ENCODE measurements at regions not wholly inside any gene's neighbourhood (a gene's known extent, or its start where the extent isn't known, plus 50 kb on each side); places are given as distances from the start of the nearest gene placed in this dataset.

- no peaks in the 10 kb centered on the region for H3K9me3 ChIP-seq
- no peak overlapping the region for H3K4me3 Mint-ChIP-seq
- H3K4me3 ChIP-seq (ENCODE audit: control insufficient read depth in 1 of 2, extremely low read depth in 1 of 2, low read length in 1 of 2), result no peak overlapping the region
- WGBS (ENCODE audit: insufficient coverage), result 79% methylated on average over 12 of the region's 12 CpGs
- DNase-seq, result no peak
- no peaks in the 10 kb centered on the region for H3K36me3 Mint-ChIP-seq
- H3K9me3 Mint-ChIP-seq, result no peaks in the 10 kb centered on the region
- H3K4me1 Mint-ChIP-seq, result no peaks in the 10 kb centered on the region
- H3K27me3 ChIP-seq (replicated peaks in 1 of 2; ENCODE audit: control insufficient read depth in 2 of 2, extremely low read depth in 1 of 2, insufficient read depth in 2 of 2, low read length in 1 of 2), result peaks cover 0 to 8% of the 10 kb centered on the region in 2 experiments
- ChIA-PET POLR2A (no interaction called here), CTCF (no interaction called here)
- H3K27me3 Mint-ChIP-seq, result no peaks in the 10 kb centered on the region
- H3K27ac ChIP-seq (ENCODE audit: low read length), result no peak overlapping the region
- H3K4me1 ChIP-seq (ENCODE audit: control insufficient read depth in 1 of 2, extremely low read depth in 1 of 2, insufficient read depth in 2 of 2, low read length in 2 of 2), result no peaks in the 10 kb centered on the region
- H3K36me3 ChIP-seq (ENCODE audit: control insufficient read depth in 2 of 2, extremely low read depth in 1 of 2, insufficient read depth in 1 of 2, low read length in 1 of 2), result no peaks in the 10 kb centered on the region
- no peak overlapping the region for H3K27ac Mint-ChIP-seq
- ATAC-seq (replicated peaks in 1 of 4), result no peak
These were observed 138.8 kb upstream of the UNC5B start for GRCh38 chr10:71073451-71074175.

- no peak overlapping the region for H3K4me3 ChIP-seq (ENCODE audit: control insufficient read depth in 1 of 2, extremely low read depth in 1 of 2, low read length in 1 of 2)
- peaks cover 0 to 8% of the 10 kb centered on the region in 2 experiments for H3K27me3 ChIP-seq (replicated peaks in 1 of 2; ENCODE audit: control insufficient read depth in 2 of 2, extremely low read depth in 1 of 2, insufficient read depth in 2 of 2, low read length in 1 of 2)
- no peaks in the 10 kb centered on the region for H3K36me3 Mint-ChIP-seq
- DNase-seq (no peak), ATAC-seq (replicated peaks in 1 of 4) (no peak)
- H3K4me1 ChIP-seq (ENCODE audit: control insufficient read depth in 1 of 2, extremely low read depth in 1 of 2, insufficient read depth in 2 of 2, low read length in 2 of 2), result no peaks in the 10 kb centered on the region
- H3K36me3 ChIP-seq (ENCODE audit: control insufficient read depth in 2 of 2, extremely low read depth in 1 of 2, insufficient read depth in 1 of 2, low read length in 1 of 2), result no peaks in the 10 kb centered on the region
- H3K27ac Mint-ChIP-seq, result no peak overlapping the region
- no peaks in the 10 kb centered on the region for H3K9me3 Mint-ChIP-seq
- no peaks in the 10 kb centered on the region for H3K27me3 Mint-ChIP-seq
- CTCF ChIA-PET, result no interaction called here
- WGBS (ENCODE audit: insufficient coverage), result 84% methylated on average over 7 of the region's 7 CpGs
- no peaks in the 10 kb centered on the region for H3K9me3 ChIP-seq
- POLR2A ChIA-PET, result no interaction called here
- no peaks in the 10 kb centered on the region for H3K4me1 Mint-ChIP-seq
- H3K27ac ChIP-seq (ENCODE audit: low read length), result no peak overlapping the region
- no peak overlapping the region for H3K4me3 Mint-ChIP-seq
These were observed 138.1 kb upstream of the UNC5B start for GRCh38 chr10:71074176-71074755.

- no peak overlapping the region for H3K4me3 Mint-ChIP-seq
- H3K9me3 ChIP-seq, result no peaks in the 10 kb centered on the region
- ATAC-seq (replicated peaks in 1 of 4) (no peak), DNase-seq (no peak)
- peaks cover 0 to 10% of the 10 kb centered on the region in 2 experiments for H3K27me3 ChIP-seq (replicated peaks in 1 of 2; ENCODE audit: control insufficient read depth in 2 of 2, extremely low read depth in 1 of 2, insufficient read depth in 2 of 2, low read length in 1 of 2)
- 77% methylated on average over 5 of the region's 8 CpGs for WGBS (ENCODE audit: insufficient coverage)
- no peaks in the 10 kb centered on the region for H3K27me3 Mint-ChIP-seq
- no peak overlapping the region for H3K4me3 ChIP-seq (ENCODE audit: control insufficient read depth in 1 of 2, extremely low read depth in 1 of 2, low read length in 1 of 2)
- no peaks in the 10 kb centered on the region for H3K36me3 Mint-ChIP-seq
- no peaks in the 10 kb centered on the region for H3K4me1 ChIP-seq (ENCODE audit: control insufficient read depth in 1 of 2, extremely low read depth in 1 of 2, insufficient read depth in 2 of 2, low read length in 2 of 2)
- H3K36me3 ChIP-seq (ENCODE audit: control insufficient read depth in 2 of 2, extremely low read depth in 1 of 2, insufficient read depth in 1 of 2, low read length in 1 of 2), result no peaks in the 10 kb centered on the region
- POLR2A ChIA-PET, result no interaction called here
- no peak overlapping the region for H3K27ac Mint-ChIP-seq
- no peak overlapping the region for H3K27ac ChIP-seq (ENCODE audit: low read length)
- CTCF ChIA-PET, result no interaction called here
- no peaks in the 10 kb centered on the region for H3K4me1 Mint-ChIP-seq
- no peaks in the 10 kb centered on the region for H3K9me3 Mint-ChIP-seq
These were observed 137.1 kb upstream of the UNC5B start for GRCh38 chr10:71075086-71075758.

- Histone ChIP-seq H3K4me1 (ENCODE audit: control insufficient read depth in 1 of 2, extremely low read depth in 1 of 2, insufficient read depth in 2 of 2, low read length in 2 of 2) (no peaks in the 10 kb centered on the region), H3K27me3 (replicated peaks in 1 of 2; ENCODE audit: control insufficient read depth in 2 of 2, extremely low read depth in 1 of 2, insufficient read depth in 2 of 2, low read length in 1 of 2) (peaks cover 0 to 12% of the 10 kb centered on the region in 2 experiments), H3K36me3 (ENCODE audit: control insufficient read depth in 2 of 2, extremely low read depth in 1 of 2, insufficient read depth in 1 of 2, low read length in 1 of 2) (no peaks in the 10 kb centered on the region), H3K9me3 (no peaks in the 10 kb centered on the region), H3K4me3 (ENCODE audit: control insufficient read depth in 1 of 2, extremely low read depth in 1 of 2, low read length in 1 of 2) (no peak overlapping the region), H3K27ac (ENCODE audit: low read length) (no peak overlapping the region)
- CTCF ChIA-PET, result no interaction called here
- Mint-ChIP-seq H3K27me3 (no peaks in the 10 kb centered on the region), H3K9me3 (no peaks in the 10 kb centered on the region), H3K4me3 (no peak overlapping the region), H3K27ac (no peak overlapping the region), H3K36me3 (no peaks in the 10 kb centered on the region), H3K4me1 (no peaks in the 10 kb centered on the region)
- DNase-seq (no peak), ATAC-seq (replicated peaks in 1 of 4) (no peak)
- POLR2A ChIA-PET, result no interaction called here
- 77% methylated on average over 11 of the region's 15 CpGs for WGBS (ENCODE audit: insufficient coverage)
These were observed 136.5 kb upstream of the UNC5B start for GRCh38 chr10:71075759-71076472.

- peak in 1 of 35 experiments; percentile 21 for DNase-seq
- CTCF ChIA-PET, result no interaction called here
These were observed 135.8 kb upstream of the UNC5B start for GRCh38 chr10:71076473-71077142.

GRCh38 chr10:71077143-71077581 lies 135.2 kb upstream of the UNC5B start:
- no peak for ATAC-seq (replicated peaks in 1 of 4)
- ChIA-PET POLR2A (no interaction called here), CTCF (no interaction called here)
- no peaks in the 10 kb centered on the region for H3K4me1 ChIP-seq (ENCODE audit: control insufficient read depth in 1 of 2, extremely low read depth in 1 of 2, insufficient read depth in 2 of 2, low read length in 2 of 2)
- peak in 1 of 35 experiments; percentile 15 for DNase-seq
- no peak overlapping the region for H3K27ac Mint-ChIP-seq
- H3K27ac ChIP-seq (ENCODE audit: low read length), result no peak overlapping the region
- no peaks in the 10 kb centered on the region for H3K36me3 Mint-ChIP-seq
- no peaks in the 10 kb centered on the region for H3K9me3 Mint-ChIP-seq
- no peaks in the 10 kb centered on the region for H3K9me3 ChIP-seq
- no peaks in the 10 kb centered on the region for H3K27me3 Mint-ChIP-seq
- 72% methylated on average over 7 of the region's 8 CpGs for WGBS (ENCODE audit: insufficient coverage)
- peaks cover 0 to 12% of the 10 kb centered on the region in 2 experiments for H3K27me3 ChIP-seq (replicated peaks in 1 of 2; ENCODE audit: control insufficient read depth in 2 of 2, extremely low read depth in 1 of 2, insufficient read depth in 2 of 2, low read length in 1 of 2)
- H3K4me3 ChIP-seq (ENCODE audit: control insufficient read depth in 1 of 2, extremely low read depth in 1 of 2, low read length in 1 of 2), result no peak overlapping the region
- H3K4me1 Mint-ChIP-seq, result no peaks in the 10 kb centered on the region
- no peak overlapping the region for H3K4me3 Mint-ChIP-seq
- no peaks in the 10 kb centered on the region for H3K36me3 ChIP-seq (ENCODE audit: control insufficient read depth in 2 of 2, extremely low read depth in 1 of 2, insufficient read depth in 1 of 2, low read length in 1 of 2)

More at GRCh38 chr10:71076473-71077142, 135.8 kb upstream of the UNC5B start:
- H3K9me3 ChIP-seq, result no peaks in the 10 kb centered on the region
- Mint-ChIP-seq H3K9me3 (no peaks in the 10 kb centered on the region), H3K4me3 (no peak overlapping the region), H3K27ac (no peak overlapping the region), H3K4me1 (no peaks in the 10 kb centered on the region), H3K27me3 (no peaks in the 10 kb centered on the region), H3K36me3 (no peaks in the 10 kb centered on the region)
- no peak overlapping the region for H3K4me3 ChIP-seq (ENCODE audit: control insufficient read depth in 1 of 2, extremely low read depth in 1 of 2, low read length in 1 of 2)
- 82% methylated on average over 4 of the region's 8 CpGs for WGBS (ENCODE audit: insufficient coverage)
- ATAC-seq (replicated peaks in 1 of 4), result no peak
- no peak overlapping the region for H3K27ac ChIP-seq (ENCODE audit: low read length)
- no peaks in the 10 kb centered on the region for H3K4me1 ChIP-seq (ENCODE audit: control insufficient read depth in 1 of 2, extremely low read depth in 1 of 2, insufficient read depth in 2 of 2, low read length in 2 of 2)
- H3K27me3 ChIP-seq (replicated peaks in 1 of 2; ENCODE audit: control insufficient read depth in 2 of 2, extremely low read depth in 1 of 2, insufficient read depth in 2 of 2, low read length in 1 of 2), result peaks cover 0 to 12% of the 10 kb centered on the region in 2 experiments
- H3K36me3 ChIP-seq (ENCODE audit: control insufficient read depth in 2 of 2, extremely low read depth in 1 of 2, insufficient read depth in 1 of 2, low read length in 1 of 2), result no peaks in the 10 kb centered on the region
- POLR2A ChIA-PET, result no interaction called here
